Stimulated activated CD4-positive, alpha-beta T cell treated with anti-CD3 and anti-CD28 coated beads, Interleukin-15, amount 100 ng/mL, for 1 hour (primary cell): ENCODE measurements at regions not wholly inside any gene's neighbourhood (a gene's known extent, or its start where the extent isn't known, plus 50 kb on each side); places are given as distances from the start of the nearest gene placed in this dataset.
"Not testable (repeated sequence)": the region's sequence is repeated elsewhere in the genome, so short reads cannot be mapped to it uniquely, and the experiment has no call there.

Experiments used
- DNase-seq, 2 donors: peaks; one replicate each; pipeline ENCODE4 v3.0.0-alpha.2; 2020; ENCODE audit warnings: low read depth in 1 of 2, low spot score in 1 of 2

GRCh38 chr9:20240498-20240897 is 381.8 kb downstream of the MLLT3 start:
- DNase-seq, result no peak

GRCh38 chr9:20238921-20239320 is 383.4 kb downstream of the MLLT3 start:
- no peak for DNase-seq

GRCh38 chr9:20237686-20238085 is 384.6 kb downstream of the MLLT3 start:
- no peak for DNase-seq

- DNase-seq, result no peak
Observed at GRCh38 chr9:20236676-20237075, 385.6 kb downstream of the MLLT3 start.

GRCh38 chr9:20235206-20235605 is 387.1 kb downstream of the MLLT3 start:
- not testable (repeated sequence) for DNase-seq

GRCh38 chr9:20228096-20228495 is 394.2 kb downstream of the MLLT3 start:
- no peak for DNase-seq

- no peak for DNase-seq
Observed at GRCh38 chr9:20227166-20227874, 395.0 kb downstream of the MLLT3 start.

GRCh38 chr9:20226345-20226744 is 396.0 kb downstream of the MLLT3 start:
- DNase-seq, result no peak

GRCh38 chr9:20225826-20226225 is 396.5 kb downstream of the MLLT3 start:
- no peak for DNase-seq

GRCh38 chr9:20224756-20225155 is 397.5 kb downstream of the MLLT3 start:
- no peak for DNase-seq

- DNase-seq, result no peak
Observed at GRCh38 chr9:20220286-20220685, 402.0 kb downstream of the MLLT3 start.

GRCh38 chr9:20219437-20219836 is 402.9 kb downstream of the MLLT3 start:
- no peak for DNase-seq

GRCh38 chr9:20217596-20217995 is 404.7 kb downstream of the MLLT3 start:
- DNase-seq, result no peak

- DNase-seq, result no peak
Observed at GRCh38 chr9:20216438-20216837, 405.9 kb downstream of the MLLT3 start.

GRCh38 chr9:20215552-20215951 is 406.7 kb downstream of the MLLT3 start:
- no peak for DNase-seq

- no peak for DNase-seq
Observed at GRCh38 chr9:20212806-20213205, 409.5 kb downstream of the MLLT3 start.

GRCh38 chr9:20209391-20210340 is 412.6 kb downstream of the MLLT3 start:
- peak in 1 of 2 donors; percentile 13 for DNase-seq

GRCh38 chr9:20208961-20209371 is 413.3 kb downstream of the MLLT3 start:
- no peak for DNase-seq

- no peak for DNase-seq
Observed at GRCh38 chr9:20208226-20208625, 414.1 kb downstream of the MLLT3 start.

GRCh38 chr9:20207176-20207575 is 415.1 kb downstream of the MLLT3 start:
- no peak for DNase-seq

- DNase-seq, result no peak
Observed at GRCh38 chr9:20205821-20206220, 416.5 kb downstream of the MLLT3 start.

GRCh38 chr9:20200991-20201431 is 412.2 kb upstream of the SLC24A2 start:
- no peak for DNase-seq
